K562 (cell line): ENCODE measurements at regions not wholly inside any gene's neighbourhood (a gene's known extent, or its start where the extent isn't known, plus 50 kb on each side); places are given as distances from the start of the nearest gene placed in this dataset.

Experiments used
- ESRRA ChIP-seq: fragments of 450-650 bp; IDR thresholded peaks from 2 replicates; pipeline ENCODE4 v1.6.1; 2014; ENCODE audit warnings: low read depth, mild to moderate bottlenecking, moderate library complexity, borderline replicate concordance
- EZH2 ChIP-seq: IDR thresholded peaks from 2 replicates; pipeline ENCODE4 v1.6.1; 2012; ENCODE audit warnings: low read depth, mild to moderate bottlenecking, inconsistent platforms, low read length, borderline replicate concordance
- GABPA ChIP-seq: fragments of 200-800 bp; sonication (Bioruptor generic); conservative IDR thresholded peaks from 2 replicates; pipeline ENCODE4 v1.6.1; 2016; ENCODE audit warnings: low read depth, missing genetic modification characterization, missing compliant biosample characterization
- MTA3 ChIP-seq: fragments of 450-650 bp; formaldehyde crosslinking; IDR thresholded peaks from 2 replicates; pipeline ENCODE4 v1.6.1; 2017; ENCODE audit warnings: mild to moderate bottlenecking, borderline replicate concordance
- MXD1 ChIP-seq: fragments of 250-450 bp; sonication (Bioruptor Pico); IDR thresholded peaks from 2 replicates; pipeline ENCODE4 v1.8.0; 2021; ENCODE audit warnings: borderline replicate concordance, mild to moderate bottlenecking, moderate library complexity; ENCODE audit not compliant: poor library complexity, severe bottlenecking
- POLR2A ChIP-seq: fragments of 450-650 bp; conservative IDR thresholded peaks from 2 replicates; pipeline ENCODE4 v1.6.1; 2016
- POLR2AphosphoS5 ChIP-seq: IDR thresholded peaks from 2 replicates; pipeline ENCODE4 v1.6.1; 2011; ENCODE audit warnings: mild to moderate bottlenecking, low read depth, low read length, moderate library complexity; ENCODE audit not compliant: control insufficient read depth, insufficient read depth
- TARDBP ChIP-seq: fragments of 450-650 bp; IDR thresholded peaks from 2 replicates; pipeline ENCODE4 v1.6.1; 2016
- TCF7L2 ChIP-seq: fragments of 150-350 bp; IDR thresholded peaks from 2 replicates; pipeline ENCODE4 v1.6.1; 2016; ENCODE audit warnings: low read depth, mild to moderate bottlenecking, low read length, moderate library complexity
- ZNF384 ChIP-seq: IDR thresholded peaks from 2 replicates; pipeline ENCODE4 v1.6.1; 2012; ENCODE audit warnings: low read depth, low read length, improper control_type of control experiment
- TF ChIP-seq, protein P1 (sequence below), 3 experiments: IDR thresholded peaks in 2 of 3; conservative IDR thresholded peaks in 1 of 3; 2 replicates each; pipeline ENCODE4 v1.5.1; 2011 to 2012; ENCODE audit warnings: low read length in 3 of 3, mild to moderate bottlenecking in 3 of 3, control low read depth in 2 of 3, improper control_type of control experiment in 1 of 3, inconsistent platforms in 1 of 3, low read depth in 1 of 3, mixed read lengths in 1 of 3, moderate library complexity in 1 of 3; ENCODE audit not compliant: insufficient read depth in 2 of 3

DNA sequence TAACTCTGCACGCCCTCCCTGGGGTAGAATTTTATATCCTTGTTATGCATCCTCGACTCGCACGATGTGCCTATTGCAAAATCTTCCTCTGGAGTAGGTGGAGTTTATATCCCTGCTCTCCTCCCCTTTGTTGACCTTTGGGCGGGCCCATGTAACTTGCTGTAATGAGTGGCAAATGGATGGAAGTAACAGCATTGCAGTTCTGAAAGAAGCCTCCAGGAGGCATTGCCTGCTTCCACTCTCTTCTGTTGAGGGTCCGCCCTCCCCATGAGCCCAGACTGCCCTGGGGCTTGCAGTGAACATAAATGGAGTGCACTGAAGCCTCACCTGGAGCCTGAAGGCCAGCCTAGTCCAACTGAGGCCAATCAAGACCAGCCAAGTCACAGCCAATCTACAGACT, 62.2 kb upstream of the GRIK3 start:
- TF ChIP-seq EZH2 (no peak), MXD1 (CRISPR knock-in tag) (no peak), TCF7L2 (no peak), GABPA (no peak), TARDBP (no peak), ZNF384 (no peak), MTA3 (no peak), ESRRA (no peak), POLR2AphosphoS5 (no peak), POLR2A (no peak)
- TF ChIP-seq, protein P1, sequence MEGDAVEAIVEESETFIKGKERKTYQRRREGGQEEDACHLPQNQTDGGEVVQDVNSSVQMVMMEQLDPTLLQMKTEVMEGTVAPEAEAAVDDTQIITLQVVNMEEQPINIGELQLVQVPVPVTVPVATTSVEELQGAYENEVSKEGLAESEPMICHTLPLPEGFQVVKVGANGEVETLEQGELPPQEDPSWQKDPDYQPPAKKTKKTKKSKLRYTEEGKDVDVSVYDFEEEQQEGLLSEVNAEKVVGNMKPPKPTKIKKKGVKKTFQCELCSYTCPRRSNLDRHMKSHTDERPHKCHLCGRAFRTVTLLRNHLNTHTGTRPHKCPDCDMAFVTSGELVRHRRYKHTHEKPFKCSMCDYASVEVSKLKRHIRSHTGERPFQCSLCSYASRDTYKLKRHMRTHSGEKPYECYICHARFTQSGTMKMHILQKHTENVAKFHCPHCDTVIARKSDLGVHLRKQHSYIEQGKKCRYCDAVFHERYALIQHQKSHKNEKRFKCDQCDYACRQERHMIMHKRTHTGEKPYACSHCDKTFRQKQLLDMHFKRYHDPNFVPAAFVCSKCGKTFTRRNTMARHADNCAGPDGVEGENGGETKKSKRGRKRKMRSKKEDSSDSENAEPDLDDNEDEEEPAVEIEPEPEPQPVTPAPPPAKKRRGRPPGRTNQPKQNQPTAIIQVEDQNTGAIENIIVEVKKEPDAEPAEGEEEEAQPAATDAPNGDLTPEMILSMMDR (IDR thresholded peaks at IDR 0.05 in 2 of 3, conservative IDR thresholded peaks at IDR 0.05 in 1 of 3; ENCODE audit: insufficient read depth in 2 of 3, low read depth in 1 of 3, low read length in 3 of 3) = peak; percentile 49 to 65 (median 62); a peak in 5 of 6 replicates
